OCI-LY1 (cell line): ENCODE measurements at regions not wholly inside any gene's neighbourhood (a gene's known extent, or its start where the extent isn't known, plus 50 kb on each side); places are given as distances from the start of the nearest gene placed in this dataset.

Source experiments
- H2AFZ ChIP-seq: fragments of 200-600 bp; sonication (generic), shearing (Covaris generic); 2 replicates; pipeline ENCODE4 v1.6.0; 2014; ENCODE audit warnings: antibody characterized with exemption, mild to moderate bottlenecking, low read length
- H3F3A ChIP-seq: fragments of 200-600 bp; sonication (generic), shearing (Covaris generic); 2 replicates; pipeline ENCODE4 v1.6.0; 2014; ENCODE audit warnings: mild to moderate bottlenecking, antibody characterized with exemption, low read length, moderate library complexity; ENCODE audit not compliant: insufficient read depth
- H3K27ac ChIP-seq: fragments of 200-600 bp; sonication (generic); 2 replicates; pipeline ENCODE4 v1.5.1; 2014; ENCODE audit warnings: low read length, mixed run types, mild to moderate bottlenecking, low read depth; ENCODE audit not compliant: poor library complexity, severe bottlenecking
- H3K27me3 ChIP-seq: fragments of 200-600 bp; sonication (generic); 2 replicates; pipeline ENCODE4 v1.6.0; 2014; ENCODE audit warnings: antibody characterized with exemption, mild to moderate bottlenecking, low read length, moderate library complexity; ENCODE audit not compliant: insufficient read depth
- H3K36me3 ChIP-seq: fragments of 200-600 bp; sonication (generic); 2 replicates; pipeline ENCODE4 v1.6.1; 2014; ENCODE audit warnings: mild to moderate bottlenecking, antibody characterized with exemption, low read length, moderate library complexity, mixed read lengths; ENCODE audit not compliant: insufficient read depth
- H3K4me1 ChIP-seq: fragments of 200-600 bp; sonication (generic); 2 replicates; pipeline ENCODE4 v1.5.1; 2014; ENCODE audit warnings: mild to moderate bottlenecking, low read length, moderate library complexity; ENCODE audit not compliant: insufficient read depth, severe bottlenecking
- H3K4me2 ChIP-seq: fragments of 200-600 bp; sonication (generic), shearing (Covaris generic); 2 replicates; pipeline ENCODE4 v1.6.1; 2014; ENCODE audit warnings: low read length
- H3K4me3 ChIP-seq: fragments of 200-600 bp; sonication (generic); 2 replicates; pipeline ENCODE4 v1.5.1; 2014; ENCODE audit warnings: low read length, low read depth, mild to moderate bottlenecking, mixed read lengths; ENCODE audit not compliant: poor library complexity, severe bottlenecking
- H3K79me2 ChIP-seq: fragments of 200-600 bp; shearing (Covaris generic); 2 replicates; pipeline ENCODE4 v1.6.1; 2016; ENCODE audit warnings: mixed run types, low read length, mixed read lengths; ENCODE audit not compliant: insufficient read depth
- H3K9ac ChIP-seq: fragments of 200-600 bp; sonication (generic), shearing (Covaris generic); 2 replicates; pipeline ENCODE4 v1.6.1; 2014; ENCODE audit warnings: mild to moderate bottlenecking, low read length, mixed read lengths
- H3K9me2 ChIP-seq: fragments of 200-600 bp; sonication (generic), shearing (Covaris generic); 2 replicates; pipeline ENCODE4 v1.6.1; 2014; ENCODE audit warnings: low read depth, mild to moderate bottlenecking, low read length, mixed read lengths
- H3K9me3 ChIP-seq: fragments of 200-600 bp; shearing (Covaris generic); 2 replicates; pipeline ENCODE4 v1.6.1; 2014; ENCODE audit warnings: low read length, mixed read lengths
- H4K20me1 ChIP-seq: fragments of 200-600 bp; sonication (generic), shearing (Covaris generic); 2 replicates; pipeline ENCODE4 v1.6.0; 2016; ENCODE audit warnings: mild to moderate bottlenecking, low read length; ENCODE audit not compliant: insufficient read depth
- CTCF ChIP-seq: fragments of 200-600 bp; sonication (generic), shearing (Covaris generic); IDR thresholded peaks from 2 replicates; pipeline ENCODE4 v1.5.1; 2017; ENCODE audit warnings: mild to moderate bottlenecking, antibody characterized with exemption, low read length, moderate library complexity, mixed read lengths
- EZH2 ChIP-seq: fragments of 200-600 bp; sonication (generic), shearing (Covaris generic); IDR thresholded peaks from 2 replicates; pipeline ENCODE4 v1.8.0; 2017; ENCODE audit warnings: borderline replicate concordance, mixed run types, mild to moderate bottlenecking, antibody characterized with exemption, low read length, moderate library complexity, mixed read lengths

GRCh38 chr15:26096581-26096980 is 233.5 kb upstream of the ATP10A start:
- no peaks in the 10 kb centered on the region for H3K9me2 ChIP-seq
- H3F3A ChIP-seq, result no peaks in the 10 kb centered on the region
- no peak overlapping the region for H3K4me3 ChIP-seq
- no peaks in the 10 kb centered on the region for H3K4me1 ChIP-seq
- no peak overlapping the region for H3K4me2 ChIP-seq
- H2AFZ ChIP-seq, result no peak overlapping the region
- TF ChIP-seq CTCF (no peak), EZH2 (no peak)
- no peaks in the 10 kb centered on the region for H3K79me2 ChIP-seq
- H3K36me3 ChIP-seq, result no peaks in the 10 kb centered on the region
- H3K27me3 ChIP-seq, result no peaks in the 10 kb centered on the region
- no peaks in the 10 kb centered on the region for H3K9me3 ChIP-seq
- no peak overlapping the region for H3K9ac ChIP-seq
- H3K27ac ChIP-seq, result no peak overlapping the region
- no peaks in the 10 kb centered on the region for H4K20me1 ChIP-seq

GRCh38 chr15:26095710-26096330 is 232.7 kb upstream of the ATP10A start:
- no peaks in the 10 kb centered on the region for H3F3A ChIP-seq
- H3K9me3 ChIP-seq, result no peaks in the 10 kb centered on the region
- no peaks in the 10 kb centered on the region for H3K79me2 ChIP-seq
- no peaks in the 10 kb centered on the region for H3K27me3 ChIP-seq
- H3K4me2 ChIP-seq, result no peak overlapping the region
- no peak overlapping the region for H2AFZ ChIP-seq
- TF ChIP-seq EZH2, result no peak
- peak; percentile 23; the same call in 1 of the 2 replicates for TF ChIP-seq CTCF
- no peaks in the 10 kb centered on the region for H3K9me2 ChIP-seq
- no peaks in the 10 kb centered on the region for H3K4me1 ChIP-seq
- no peak overlapping the region for H3K9ac ChIP-seq
- H3K27ac ChIP-seq, result no peak overlapping the region
- H4K20me1 ChIP-seq, result no peaks in the 10 kb centered on the region
- no peaks in the 10 kb centered on the region for H3K36me3 ChIP-seq
- no peak overlapping the region for H3K4me3 ChIP-seq

- no peak overlapping the region for H3K4me3 ChIP-seq
- no peaks in the 10 kb centered on the region for H4K20me1 ChIP-seq
- H3K36me3 ChIP-seq, result no peaks in the 10 kb centered on the region
- no peaks in the 10 kb centered on the region for H3F3A ChIP-seq
- H3K9me3 ChIP-seq, result no peaks in the 10 kb centered on the region
- TF ChIP-seq EZH2 (no peak), CTCF (no peak)
- no peaks in the 10 kb centered on the region for H3K9me2 ChIP-seq
- H3K4me1 ChIP-seq, result no peaks in the 10 kb centered on the region
- H3K4me2 ChIP-seq, result no peak overlapping the region
- H3K9ac ChIP-seq, result no peak overlapping the region
- H2AFZ ChIP-seq, result no peak overlapping the region
- no peaks in the 10 kb centered on the region for H3K79me2 ChIP-seq
- no peaks in the 10 kb centered on the region for H3K27me3 ChIP-seq
- no peak overlapping the region for H3K27ac ChIP-seq
Measured at GRCh38 chr15:26091184-26091583, 228.1 kb upstream of the ATP10A start.
